ENCODE measurements at regions not wholly inside any gene's neighbourhood (a gene's known extent, or its start where the extent isn't known, plus 50 kb on each side); places are given as distances from the start of the nearest gene placed in this dataset.

- no peak for DNase-seq
These were observed 237.5 kb downstream of the ERMARD start for GRCh38 chr6:169988769-169989550.

DNA sequence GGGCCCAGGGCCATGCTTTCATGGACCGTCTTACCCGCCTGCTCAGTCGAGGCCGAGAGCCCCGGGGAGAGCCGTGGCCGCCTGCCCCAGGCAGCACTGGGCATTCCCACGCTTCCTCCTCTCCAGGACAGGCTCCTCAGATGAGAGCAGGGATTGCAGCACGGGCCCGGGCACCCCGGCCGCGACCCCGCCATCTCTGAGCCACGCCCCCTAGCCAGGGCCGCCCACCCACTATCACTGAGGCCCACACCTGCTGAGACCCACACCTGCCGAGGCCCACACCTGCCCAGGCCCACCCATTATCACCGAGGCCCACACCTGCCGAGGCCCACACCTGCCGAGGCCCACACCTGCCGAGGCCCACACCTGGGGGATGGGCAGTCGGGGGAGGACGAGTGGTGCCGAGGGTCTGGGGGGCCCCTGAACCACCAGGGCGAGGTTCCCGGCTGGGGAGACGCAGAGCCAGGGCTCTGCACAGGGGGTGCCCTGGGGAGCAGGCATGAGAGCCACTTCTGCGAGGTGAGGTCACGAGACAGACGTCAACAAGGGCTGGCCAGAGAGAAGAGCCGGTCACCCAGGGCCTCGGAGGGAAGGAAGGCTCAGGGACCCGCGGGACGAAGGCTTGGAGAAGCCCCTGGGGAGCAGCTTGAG, 235.6 kb downstream of the ERMARD start:
- DNase-seq, result no peak

DNA sequence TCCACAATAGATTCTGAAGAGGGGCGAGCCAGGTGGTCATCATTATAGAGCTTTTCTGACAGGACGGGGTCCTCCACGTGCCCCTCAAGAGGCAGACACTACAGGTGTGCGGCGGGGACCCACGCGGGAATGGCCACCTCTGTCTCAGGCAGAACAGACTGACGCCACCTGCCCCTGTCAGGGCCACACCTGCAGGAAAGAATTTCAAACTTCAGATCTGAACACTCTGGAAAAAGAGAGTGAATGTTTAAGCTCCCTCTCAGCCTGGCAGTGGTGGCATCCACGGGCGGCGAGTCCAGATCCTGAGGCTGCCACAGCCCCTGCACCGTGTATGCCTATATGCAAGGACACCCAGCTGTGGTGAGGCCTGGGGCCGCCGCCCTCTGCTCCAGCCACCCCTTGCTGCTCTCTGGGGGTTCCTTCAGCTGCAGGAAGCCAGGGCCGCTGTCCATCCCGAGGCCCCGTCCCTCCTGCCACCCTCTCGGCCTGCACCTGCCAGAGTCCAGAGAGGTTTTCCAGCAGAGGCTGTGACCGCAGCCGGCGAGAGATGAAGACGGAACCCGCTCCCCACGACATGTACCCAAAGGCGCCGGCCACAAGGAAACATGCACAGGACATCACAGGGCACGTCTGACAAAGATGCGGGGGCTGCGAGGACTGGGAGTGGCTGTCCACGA, 234.9 kb downstream of the ERMARD start:
- DNase-seq, result no peak

DNA sequence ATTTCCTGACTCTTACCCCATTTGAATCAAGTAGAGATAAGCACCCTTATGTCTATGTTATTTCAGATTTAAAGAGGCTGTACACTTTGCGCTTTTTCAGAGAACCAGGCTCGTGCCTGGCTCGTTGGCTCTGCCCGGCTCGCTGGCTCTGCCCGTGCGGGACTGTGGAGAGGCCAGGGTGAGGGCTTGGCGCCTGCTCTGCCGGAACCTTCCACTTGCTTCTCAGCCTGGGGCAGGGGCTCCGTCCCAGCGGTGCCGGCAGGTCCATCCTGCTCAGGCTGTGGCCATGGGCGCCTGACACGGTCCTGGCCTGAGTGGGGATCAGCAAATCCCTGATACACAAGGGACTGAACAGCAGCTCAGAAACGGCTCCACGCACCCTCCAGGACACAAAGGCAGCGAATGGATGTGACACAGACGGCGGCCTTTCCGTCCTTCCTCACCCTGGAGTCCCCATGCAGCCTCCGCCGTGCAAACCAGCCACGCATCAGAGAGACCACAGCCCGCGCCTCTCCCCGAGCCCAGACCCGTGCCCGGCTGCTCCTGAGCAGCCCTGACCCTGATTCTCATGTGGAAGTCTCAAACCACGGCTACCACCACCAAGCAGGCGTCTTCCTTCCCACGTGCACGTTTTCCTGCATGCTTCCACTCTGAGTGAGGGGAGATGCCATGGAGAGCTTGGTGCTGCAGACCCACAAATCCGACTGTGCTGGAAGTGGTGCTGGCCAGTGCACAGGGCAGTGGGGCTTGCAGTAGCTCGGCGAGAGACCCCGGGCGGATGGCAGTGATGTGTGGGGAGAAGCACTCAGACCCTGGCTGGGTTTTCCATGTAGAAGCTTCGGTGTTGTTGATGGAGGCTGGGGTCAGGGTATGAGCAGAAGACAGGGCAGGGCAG, 233.9 kb downstream of the ERMARD start:
- DNase-seq, result no peak

DNA sequence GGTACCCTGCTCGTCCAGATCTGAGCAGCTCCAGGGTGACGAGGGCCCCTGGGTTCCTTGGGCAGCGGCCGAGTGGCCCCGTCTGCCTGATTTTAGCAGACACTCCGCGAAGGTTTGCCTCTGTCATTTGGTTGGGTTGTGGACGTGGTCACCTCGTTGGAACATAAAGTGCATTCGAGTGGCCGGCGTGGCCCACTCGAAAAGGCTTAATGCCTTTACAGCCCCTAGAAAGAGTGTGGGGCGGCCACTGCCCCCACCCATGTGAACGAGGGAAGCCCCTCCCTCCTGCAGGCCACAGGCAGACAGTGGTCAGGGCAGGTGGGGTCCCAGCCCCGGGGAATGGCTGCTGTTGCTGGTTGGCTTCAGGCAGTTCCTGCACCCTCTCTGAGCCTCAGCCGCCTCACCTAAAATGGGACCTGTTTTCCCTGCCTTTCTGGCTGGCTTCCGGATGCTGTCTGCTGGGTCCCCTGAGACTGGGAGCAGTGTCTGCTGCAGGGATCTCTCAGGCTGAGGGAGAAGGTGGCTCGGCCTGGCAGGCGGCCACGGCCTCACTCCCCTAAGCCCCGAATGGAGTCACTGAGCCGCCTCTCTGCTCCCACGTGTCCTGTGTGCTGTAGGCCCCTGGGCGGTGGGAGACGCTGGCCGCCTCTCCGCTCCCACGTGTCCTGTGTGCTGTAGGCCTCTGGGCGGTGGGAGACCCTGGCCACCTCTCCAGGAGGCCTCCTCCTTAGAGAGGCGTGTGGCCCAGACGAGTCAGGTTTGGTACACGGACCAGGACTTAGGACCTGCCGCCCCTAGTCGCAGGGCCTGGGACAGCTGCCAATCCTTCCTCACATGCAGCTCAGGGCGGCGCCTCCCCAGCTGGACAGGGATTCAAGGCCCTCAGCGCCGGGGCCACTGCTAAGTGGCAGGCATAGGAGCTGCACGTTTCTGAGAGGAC, 233.0 kb downstream of the ERMARD start:
- DNase-seq, result no peak

GRCh38 chr6:169983651-169984050, 232.2 kb downstream of the ERMARD start:
- DNase-seq, result no peak

- DNase-seq, result no peak
These were observed 231.3 kb downstream of the ERMARD start for GRCh38 chr6:169982461-169983386.

DNA sequence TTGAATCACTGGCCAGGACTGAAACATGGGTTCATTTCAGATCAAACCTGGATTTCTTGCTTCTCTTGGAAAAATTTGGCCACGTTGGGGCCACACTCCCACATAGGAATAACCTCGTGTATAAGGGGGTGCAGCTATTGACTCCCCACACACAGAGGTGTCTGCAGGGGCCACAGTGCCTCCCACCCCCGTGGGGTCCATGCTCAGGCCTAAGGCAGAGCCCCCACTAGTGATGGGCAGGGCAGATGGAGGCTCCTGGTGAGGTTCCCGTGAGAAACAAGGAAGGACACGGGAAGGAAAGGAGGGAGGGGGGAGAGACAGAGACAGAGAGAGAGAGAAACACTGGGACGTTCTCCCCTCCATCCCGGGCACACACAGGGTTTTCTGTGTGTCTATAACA, 230.5 kb downstream of the ERMARD start:
- DNase-seq, result no peak

GRCh38 chr6:169981568-169981967, 230.1 kb downstream of the ERMARD start:
- DNase-seq, result no peak

- no peak for DNase-seq
These were observed 229.5 kb downstream of the ERMARD start for GRCh38 chr6:169980826-169981450.

- no peak for DNase-seq
These were observed 228.5 kb downstream of the ERMARD start for GRCh38 chr6:169979873-169980432.

- DNase-seq, result no peak
These were observed 227.3 kb downstream of the ERMARD start for GRCh38 chr6:169978615-169979161.

GRCh38 chr6:169977434-169978265, 226.2 kb downstream of the ERMARD start:
- DNase-seq, result no peak

- no peak for DNase-seq
These were observed 225.1 kb downstream of the ERMARD start for GRCh38 chr6:169976301-169977081.

GRCh38 chr6:169975701-169976100, 224.3 kb downstream of the ERMARD start:
- no peak for DNase-seq

- DNase-seq, result no peak
These were observed 223.9 kb downstream of the ERMARD start for GRCh38 chr6:169975286-169975685.

DNA sequence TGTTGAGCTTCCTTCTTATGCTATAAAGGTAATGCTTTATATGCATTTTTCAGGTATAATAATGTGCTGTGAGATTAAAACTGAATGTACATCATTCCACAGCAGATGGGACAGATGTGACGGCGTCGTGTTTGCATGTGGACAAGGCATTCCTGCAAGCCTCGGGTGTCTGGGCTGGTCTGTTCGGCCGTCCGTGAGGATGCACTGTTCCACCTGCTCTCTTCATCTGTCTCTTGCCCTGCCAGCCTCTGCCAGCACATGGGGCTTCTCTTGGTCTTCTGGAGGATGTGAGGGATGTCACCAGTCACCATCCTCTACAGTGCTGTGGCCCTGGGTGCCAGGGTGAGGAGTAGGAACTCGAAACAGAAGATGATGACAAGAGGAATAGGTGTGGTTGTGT, 223.2 kb downstream of the ERMARD start:
- no peak for DNase-seq

Measured in T-helper 9 cell (primary cell).